Left renal cortex interstitium (tissue), 4 donors: ENCODE measurements at regions not wholly inside any gene's neighbourhood (a gene's known extent, or its start where the extent isn't known, plus 50 kb on each side); places are given as distances from the start of the nearest gene placed in this dataset.
"Not testable (repeated sequence)": the region's sequence is repeated elsewhere in the genome, so short reads cannot be mapped to it uniquely, and the experiment has no call there.

Experiments used
- DNase-seq, 4 donors: peaks; one replicate each; pipeline ENCODE4 v3.0.0-alpha.2; 2013; ENCODE audit warnings: low read depth in 4 of 4, low spot score in 2 of 4, missing footprints in 1 of 4

DNA sequence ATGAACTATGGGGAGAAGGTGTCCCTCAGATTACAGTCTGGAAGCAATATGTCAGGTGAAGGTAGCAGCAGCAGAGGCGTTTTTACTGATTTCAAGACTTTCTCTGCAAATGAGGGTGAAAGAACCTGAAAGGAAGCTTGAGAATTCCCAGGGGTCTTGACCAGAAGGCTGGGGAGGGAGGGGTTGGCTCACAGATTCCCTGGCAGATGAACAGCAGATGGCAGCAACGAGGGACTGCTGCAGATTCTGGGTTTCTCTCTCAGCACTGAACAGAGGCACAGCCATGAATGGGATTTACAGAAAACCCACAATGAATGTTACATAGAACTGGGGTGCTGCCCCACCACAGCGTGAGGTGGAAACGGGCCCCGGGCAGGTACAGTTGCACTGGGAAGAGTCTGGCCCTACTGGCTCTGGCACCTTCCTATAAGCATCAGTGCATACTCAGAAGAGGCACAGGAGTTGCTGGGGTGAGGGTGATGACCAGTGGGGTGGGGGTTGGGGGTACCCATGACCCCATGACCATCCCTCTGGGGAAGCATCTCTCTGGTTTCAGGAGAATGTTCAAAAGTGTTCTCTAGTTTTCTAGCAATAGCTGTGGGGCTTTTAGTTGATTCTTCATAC lies 317.8 kb downstream of the SH2D4B start:
- peak in 2 of 4 donors; percentile 5 to 21 for DNase-seq

DNA sequence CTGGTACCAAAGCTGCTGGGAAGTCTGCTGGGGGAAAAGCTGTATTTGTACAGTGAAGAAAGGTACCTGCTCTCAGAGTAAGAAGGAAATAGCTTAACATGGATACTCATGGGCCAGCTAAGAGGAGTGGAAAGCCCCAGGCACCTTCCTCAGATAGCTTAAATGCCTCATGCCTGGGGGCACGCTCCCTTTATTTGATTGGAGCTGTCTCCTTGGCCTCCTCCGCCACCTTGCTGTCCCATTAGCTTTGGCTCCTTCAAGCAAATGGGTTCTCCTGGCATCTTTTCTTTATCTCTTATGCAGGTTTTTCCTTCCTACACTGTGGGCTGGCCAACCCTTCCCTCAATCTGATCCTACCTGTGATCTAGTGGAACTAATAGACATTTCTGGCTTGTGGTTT lies 318.5 kb downstream of the SH2D4B start:
- no peak for DNase-seq

DNA sequence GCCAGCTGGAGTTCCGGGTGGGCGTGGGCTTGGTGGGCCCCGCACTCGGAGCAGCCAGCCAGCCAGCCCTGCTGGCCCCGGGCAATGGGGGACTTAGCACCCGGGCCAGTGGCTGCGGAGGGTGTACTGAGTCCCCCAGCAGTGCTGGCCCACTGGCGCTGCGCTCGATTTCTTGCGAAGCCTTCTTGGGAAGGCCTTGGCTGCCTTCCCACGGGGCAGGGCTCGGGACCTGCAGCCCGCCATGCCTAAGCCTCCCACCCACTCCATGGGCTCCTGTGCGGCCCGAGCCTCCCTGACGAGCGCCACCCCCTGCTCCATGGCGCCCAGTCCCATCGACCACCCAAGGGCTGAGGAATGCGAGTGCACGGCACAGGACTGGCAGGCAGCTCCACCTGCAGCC lies 321.6 kb downstream of the SH2D4B start:
- DNase-seq, result not testable (repeated sequence)

DNA sequence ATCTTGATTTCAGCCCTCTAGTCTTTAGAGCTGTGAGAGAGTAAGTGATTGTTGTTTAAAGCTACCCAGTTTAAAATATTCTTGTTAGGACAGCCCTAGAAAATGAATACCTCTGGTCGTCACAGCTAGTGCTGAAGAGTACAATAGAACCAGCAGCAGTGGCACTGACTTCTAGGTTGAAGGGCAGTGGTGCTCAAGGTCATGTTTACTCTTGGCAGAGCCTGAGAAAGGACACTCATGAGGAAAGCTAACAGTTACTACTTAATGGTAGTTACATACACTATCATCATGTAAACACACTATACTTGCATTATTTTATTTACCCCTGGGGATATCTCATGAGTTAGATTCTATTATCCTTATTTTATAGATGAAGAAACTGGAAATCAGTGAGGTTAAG lies 323.0 kb downstream of the SH2D4B start:
- DNase-seq, result no peak

DNA sequence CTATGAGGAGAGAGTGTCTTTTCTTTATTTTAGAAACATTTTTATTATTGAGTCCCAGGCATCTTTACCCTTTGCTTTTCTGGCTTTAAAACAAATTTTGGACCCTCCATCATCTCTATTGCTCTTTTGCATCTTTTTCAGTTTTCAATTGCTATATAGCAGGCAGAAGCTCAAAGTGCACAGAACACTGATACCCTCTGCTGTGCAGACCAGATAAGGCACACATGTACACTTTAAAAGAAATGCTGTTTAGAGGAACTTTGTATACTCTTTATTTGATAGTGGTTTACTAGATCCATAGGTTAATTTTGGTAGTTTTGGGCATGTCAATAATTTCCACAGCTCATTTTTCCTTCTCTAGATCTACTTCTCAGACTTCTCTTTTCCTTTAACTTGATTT lies 324.2 kb downstream of the SH2D4B start:
- DNase-seq, result no peak

DNA sequence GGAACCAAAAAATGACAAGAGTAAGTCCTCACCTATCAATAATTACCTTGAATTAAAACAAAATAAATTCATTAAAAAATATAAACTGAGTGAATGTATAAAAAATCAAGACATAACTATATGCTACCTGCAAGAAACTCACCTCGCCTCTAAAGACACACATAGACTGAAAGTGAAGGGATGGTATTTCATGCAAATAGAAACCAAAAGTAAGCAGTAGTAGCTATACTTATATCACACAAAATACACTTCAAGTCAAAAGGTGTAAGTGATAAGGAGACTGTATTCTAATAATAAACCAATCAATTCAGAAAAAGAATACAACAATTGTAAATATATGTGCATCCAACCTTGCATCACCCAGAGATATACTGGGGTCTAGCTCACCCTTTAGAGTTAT lies 332.6 kb downstream of the SH2D4B start:
- DNase-seq, result no peak

DNA sequence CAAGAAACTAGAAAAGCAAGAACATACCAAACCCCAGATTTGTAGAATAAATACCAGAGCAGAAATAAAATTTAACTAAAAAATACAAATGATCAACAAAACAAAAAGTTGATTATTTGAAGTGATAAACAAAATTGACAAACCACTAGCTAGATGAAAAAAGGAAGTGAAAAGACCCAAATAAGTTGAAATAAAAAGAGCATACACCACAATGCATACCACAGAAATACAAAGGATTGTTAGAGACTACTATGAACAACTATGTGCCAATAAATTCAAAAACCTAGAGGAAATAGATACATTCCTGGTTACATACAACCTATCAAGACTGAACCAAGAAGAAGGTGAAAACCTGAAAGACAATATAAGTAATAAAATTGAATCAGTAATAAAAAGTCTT lies 333.4 kb downstream of the SH2D4B start:
- DNase-seq, result no peak

DNA sequence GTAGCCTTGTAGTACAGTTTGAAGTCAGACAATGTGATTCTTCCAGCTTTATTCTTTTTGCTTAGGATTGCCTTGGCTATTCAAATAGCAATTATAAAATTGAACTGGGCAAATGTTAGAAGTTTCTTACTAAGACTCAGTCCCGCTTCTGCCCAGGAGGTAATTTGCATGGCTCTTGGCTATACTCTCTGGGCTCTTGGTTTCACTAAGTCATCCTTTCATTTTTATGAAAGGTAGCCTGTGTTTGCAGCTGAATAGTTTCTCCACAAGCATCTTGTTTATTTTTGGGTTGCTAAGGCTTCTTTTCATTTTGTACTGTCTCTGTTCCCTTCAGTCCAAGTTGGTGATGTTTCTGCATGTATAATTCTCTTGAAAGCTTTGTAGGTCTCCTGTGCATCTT lies 340.6 kb downstream of the SH2D4B start:
- DNase-seq, result no peak

DNA sequence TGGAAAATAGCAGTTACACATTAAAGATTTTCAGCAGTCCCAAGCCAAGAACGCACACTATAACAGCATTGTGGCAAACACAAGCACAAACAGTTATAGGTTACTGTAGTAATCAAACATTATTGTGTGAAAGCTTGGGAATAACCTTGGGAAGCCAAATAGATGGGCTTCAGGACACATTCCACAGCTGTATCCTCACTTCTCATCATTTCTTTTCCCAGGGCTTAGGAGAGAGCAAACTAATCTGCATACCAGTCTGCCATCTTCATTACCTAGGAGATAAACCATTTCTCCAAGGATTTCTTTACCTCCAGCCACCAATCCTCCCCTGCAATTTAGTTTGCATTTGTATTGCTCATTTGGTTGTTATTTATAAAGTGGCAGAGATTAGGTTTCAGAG lies 352.4 kb downstream of the SH2D4B start:
- DNase-seq, result no peak

DNA sequence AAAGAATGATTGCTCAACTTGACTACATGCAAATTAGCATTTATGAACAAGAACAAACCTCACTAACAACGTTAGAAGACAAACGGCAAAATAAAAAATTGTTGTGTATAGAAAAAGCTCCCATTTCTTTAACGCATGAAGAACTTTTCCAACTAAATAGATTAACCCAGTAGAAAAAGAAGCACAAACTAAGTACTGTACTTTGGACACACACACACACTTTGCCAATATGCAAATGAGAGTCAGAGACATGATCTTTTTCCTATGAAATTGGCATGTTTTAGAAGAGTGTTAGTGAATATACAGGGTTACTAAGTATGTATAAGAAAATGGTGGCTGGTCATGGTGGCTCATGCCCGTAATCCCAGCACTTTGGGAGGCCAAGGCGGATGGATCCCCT lies 355.6 kb downstream of the SH2D4B start:
- DNase-seq, result no peak

DNA sequence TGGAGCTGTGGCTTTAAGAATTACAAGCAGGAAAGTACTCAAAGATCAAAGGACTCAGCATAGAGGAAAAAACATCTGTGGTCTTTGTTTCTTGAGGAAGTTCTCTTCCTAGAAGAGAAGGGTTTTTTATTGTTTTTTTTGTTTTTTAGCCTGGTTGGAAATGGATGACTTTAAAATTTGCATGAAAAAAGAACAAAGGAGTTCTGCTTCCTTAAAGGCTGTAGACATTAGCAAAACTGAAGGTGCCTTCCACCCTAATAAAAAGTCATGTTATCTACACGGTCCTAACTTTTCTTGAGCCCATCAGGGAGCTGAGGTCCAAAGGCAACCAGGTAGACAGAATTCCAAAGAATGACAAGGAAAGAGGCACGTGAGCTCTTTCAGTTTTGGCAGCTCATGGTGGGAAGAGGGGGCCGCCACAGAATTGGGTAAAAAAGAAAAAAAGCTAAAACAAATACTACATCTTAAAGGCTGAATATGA lies 356.6 kb downstream of the SH2D4B start:
- no peak for DNase-seq

DNA sequence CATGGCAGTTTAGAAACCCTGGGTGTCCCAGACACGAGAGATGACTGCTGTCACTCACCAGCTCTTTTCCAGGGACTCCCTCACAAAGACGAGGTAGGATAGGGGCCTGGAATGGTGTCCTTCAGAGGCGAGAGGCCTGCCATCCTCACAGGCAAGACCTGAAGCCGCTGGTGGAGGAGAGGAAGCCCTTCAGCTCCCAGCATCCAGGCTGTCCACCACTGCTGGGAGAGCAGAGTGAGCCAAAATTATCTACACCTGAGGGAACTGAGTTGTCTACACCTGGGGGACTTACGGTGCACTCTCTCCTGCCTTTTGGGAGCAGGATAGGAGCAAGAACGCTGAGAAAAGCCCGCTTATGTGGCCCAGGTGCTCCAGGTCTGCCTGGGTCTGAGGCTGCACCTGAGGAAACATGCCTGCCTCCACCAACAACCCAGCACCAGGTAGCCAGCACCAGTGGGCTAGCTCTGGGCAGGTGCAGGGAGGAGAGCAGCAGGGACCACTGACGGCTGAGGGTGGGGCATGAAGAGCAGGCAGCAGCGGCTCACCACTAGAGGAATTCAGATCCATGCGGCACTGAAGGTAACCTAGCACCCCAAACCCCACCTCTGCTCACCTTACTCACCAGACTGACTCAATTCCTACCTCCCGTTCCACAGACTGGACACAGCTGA lies 357.2 kb downstream of the SH2D4B start:
- no peak for DNase-seq

DNA sequence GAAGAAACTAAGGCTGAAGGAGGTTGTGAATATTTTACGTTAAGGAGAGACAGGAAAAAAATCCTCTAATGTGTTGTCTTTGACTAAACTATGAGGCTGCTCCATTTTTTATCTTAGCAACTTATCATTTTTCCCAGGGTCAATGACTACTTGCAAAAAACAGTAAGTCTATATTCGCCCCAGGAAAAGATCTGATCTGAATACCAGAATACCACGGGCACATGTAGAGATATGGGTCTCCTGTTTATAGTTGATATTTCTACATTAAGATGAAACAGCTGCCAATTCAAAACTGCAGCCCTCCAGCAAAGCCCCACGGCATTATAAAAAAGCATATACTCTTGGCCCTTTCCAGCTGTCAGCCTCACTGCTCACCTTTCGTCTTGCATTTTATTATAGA lies 358.4 kb downstream of the SH2D4B start:
- DNase-seq, result no peak

DNA sequence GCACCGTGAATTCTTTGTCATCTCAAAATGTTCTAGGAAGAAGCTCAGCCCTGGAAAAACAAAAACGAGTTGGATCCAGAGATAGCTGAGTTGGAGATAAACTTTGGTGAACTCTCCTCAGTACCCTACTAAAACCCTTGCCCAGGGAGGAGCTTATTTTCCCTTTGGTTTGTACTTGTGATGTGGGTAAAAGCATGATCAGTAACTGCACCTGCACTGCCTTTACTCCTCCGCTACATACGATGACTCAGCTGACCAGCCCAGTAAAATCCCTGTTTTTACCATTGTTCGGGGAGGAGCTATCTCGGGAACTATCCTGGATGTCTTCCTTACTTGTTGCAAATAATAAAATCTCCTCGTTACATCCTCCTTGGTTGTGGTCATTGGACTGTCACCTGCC lies 359.3 kb downstream of the SH2D4B start:
- no peak for DNase-seq

DNA sequence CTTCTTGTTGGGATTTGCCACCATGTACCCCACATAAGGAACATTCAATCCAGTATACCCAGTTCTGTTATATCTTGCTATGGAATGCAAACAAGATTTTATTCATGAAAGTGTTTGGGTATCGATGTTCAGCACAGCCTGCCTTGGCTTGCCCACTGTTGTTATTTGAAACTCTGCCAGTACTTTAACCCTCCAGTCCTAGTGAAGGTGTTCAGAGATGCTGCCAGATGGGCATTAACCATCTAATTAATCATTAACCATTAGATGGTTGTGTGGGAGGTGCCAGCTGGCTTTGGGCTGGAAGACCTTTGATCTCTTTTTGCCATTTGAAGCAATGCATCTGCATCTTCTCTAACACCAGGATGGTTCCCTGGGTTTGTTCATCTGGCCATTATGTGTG lies 363.0 kb downstream of the SH2D4B start:
- DNase-seq, result no peak

DNA sequence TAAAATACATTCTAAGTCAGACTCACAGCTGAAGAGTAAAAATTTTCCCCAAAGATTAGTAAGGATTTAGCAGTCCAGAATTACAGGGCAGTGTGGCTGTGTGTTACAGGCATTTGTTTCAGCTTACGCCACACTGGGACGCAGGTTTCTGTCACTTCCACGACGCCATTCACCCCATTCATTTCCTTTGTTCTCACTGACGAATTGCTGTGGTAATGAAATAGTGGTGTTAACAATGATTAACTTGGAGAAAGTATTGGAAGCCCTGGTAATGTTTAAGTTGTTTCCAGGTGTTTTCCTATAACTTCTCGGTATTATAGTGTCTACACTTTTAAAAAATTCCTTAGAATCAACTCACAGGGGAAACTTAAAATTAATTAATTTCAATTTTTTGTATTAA lies 370.9 kb downstream of the SH2D4B start:
- DNase-seq, result peak in 1 of 4 donors; percentile 9

DNA sequence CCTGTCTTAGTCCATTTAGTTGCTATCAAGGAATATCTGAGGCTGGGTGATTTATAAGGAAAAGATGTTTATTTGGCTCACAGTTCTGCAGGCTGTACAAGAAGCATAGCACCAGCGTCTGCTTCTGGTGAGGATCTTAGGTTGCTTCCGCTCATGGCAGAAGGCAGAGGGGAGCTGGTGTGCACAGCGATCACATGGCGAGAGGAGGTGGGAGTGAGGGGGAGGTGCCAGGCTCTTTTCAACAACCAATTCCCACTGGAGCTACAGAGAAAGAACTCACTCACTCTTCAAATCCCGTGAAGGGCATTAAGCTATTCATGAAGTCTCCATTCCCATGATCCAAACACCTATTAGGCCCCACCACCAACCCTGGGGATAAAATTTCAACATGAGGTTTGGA lies 371.6 kb downstream of the SH2D4B start:
- no peak for DNase-seq

DNA sequence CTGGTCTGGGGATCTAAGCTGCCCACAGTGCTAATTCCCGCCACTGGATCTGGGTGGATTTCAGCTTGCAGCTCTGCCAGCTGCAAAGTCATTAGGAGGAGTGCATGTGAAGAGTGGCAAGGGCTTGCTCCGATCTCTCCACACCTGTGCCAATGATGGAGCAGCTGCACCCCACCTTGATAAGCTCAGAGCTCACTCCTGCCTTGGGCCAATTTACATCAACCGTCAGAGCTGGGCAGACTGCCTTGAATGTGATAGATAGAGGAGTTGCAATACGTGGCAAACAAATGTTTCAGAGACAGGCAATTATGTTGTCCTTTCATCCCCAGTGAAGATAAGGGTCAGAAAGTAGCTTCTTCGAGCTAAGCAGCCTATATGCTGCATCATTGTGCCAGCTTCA lies 379.9 kb downstream of the SH2D4B start:
- no peak for DNase-seq

DNA sequence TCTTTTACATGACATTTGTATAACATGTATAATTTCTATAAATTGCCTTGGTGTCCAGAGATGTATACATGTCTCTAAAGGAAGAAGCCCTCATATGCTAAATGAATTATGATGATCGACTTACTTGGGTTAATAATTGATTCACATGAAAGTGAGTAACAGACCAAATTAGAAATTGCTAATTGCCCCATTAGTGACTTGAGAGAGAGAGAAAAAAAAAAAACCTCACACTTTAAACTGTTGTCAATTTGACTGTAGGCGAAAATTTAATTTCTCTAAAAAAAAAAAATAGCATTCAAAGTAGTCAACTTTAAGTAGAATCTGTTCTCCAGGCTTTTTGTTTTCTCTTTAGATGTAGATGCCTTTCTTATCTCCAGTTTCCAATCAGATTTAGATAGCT lies 383.3 kb downstream of the SH2D4B start:
- no peak for DNase-seq

DNA sequence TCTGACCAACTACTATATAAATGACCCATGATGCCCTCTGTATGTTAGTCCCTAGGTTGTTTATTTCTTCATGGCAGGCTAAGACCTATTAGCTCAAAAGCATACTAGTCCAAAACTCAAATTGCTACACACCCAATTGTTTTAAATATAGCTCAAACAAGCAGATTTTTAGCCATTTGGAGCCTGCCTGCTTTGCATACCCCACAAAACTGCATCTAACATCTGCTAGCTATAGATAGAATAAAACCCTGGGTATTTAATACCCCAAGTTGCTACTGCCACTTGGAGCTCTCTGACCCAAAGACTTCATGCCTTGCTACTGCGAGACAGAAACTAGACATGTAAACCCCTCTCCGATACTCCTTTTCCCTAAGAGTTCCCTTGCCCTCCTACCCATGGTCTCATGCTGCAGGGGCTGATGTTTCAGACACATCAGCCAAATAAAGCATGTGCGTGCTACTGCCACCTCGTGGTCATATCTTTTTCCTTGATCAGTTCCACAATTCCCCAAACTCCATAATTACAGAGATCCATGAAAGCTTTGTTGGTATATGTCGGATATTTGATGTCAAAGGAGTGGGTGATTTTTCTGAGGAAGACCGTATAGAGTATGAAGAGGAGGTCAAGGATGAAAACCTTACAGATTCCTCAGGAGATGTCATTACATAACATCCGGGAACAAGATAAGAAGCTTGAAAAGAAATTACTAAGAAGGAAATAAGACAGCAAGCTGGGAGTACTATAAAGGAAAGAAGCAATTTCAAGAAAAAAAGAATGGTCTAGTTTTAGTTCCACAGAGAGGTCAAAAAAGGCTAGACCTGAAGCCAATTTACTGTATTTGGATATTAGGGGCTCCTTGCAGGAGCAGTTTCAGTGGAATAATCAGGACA lies 386.6 kb downstream of the SH2D4B start:
- no peak for DNase-seq

DNA sequence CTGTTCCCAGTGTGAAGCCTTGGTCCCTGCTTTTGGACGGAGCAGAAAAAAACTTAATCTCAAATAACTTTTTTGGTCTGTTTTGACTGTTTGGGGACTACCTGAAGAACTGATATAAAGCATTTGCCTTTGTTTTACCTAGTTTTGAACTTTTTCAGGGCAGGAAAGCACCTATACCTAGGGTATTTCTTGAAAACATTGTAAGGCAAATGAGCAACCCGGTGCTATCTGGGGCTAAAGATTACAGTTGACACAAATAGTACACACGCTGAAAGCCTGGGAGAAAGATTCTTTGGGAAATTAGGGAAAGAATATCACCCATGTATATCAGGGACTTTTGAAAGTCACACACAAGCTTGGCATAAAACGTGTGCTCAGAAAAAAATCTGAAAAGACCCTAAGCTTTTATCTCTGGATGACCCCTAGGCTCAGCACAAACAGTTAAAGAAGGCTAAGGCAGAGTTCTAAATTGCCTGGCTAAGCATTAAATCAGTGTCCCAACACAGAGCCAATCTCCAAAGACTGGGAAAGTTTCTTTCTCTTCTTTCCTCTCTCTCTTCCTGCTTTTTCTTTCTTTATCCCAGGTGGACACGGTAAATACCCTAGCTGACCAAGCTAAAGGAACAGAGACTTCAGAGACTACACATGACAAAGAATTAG lies 389.8 kb downstream of the SH2D4B start:
- DNase-seq, result no peak
